ENCODE measurements at regions not wholly inside any gene's neighbourhood (a gene's known extent, or its start where the extent isn't known, plus 50 kb on each side); places are given as distances from the start of the nearest gene placed in this dataset.

DNA sequence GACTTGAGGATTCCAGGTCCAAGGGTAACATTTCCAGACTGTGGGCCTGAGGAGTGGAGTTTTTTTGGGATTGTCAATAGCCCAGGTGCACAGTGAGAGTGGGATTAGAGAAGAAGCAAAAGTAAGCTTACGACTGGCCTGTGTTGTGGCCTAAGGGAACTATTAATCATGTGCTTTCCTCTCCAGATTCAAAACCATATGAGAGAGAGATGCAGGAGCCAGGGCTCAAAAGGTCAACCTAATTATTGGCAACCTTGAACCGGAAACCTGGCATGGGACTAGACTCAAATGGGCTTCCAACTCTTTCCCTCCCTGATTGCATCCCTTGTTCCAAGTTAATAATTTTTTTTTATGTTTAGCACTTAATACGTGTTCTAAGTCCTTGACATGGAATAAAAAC lies 242.1 kb upstream of the THRB start:
- no peak for TF ChIP-seq POLR2A (IDR thresholded peaks at IDR 0.05)
- TF ChIP-seq, protein P1, sequence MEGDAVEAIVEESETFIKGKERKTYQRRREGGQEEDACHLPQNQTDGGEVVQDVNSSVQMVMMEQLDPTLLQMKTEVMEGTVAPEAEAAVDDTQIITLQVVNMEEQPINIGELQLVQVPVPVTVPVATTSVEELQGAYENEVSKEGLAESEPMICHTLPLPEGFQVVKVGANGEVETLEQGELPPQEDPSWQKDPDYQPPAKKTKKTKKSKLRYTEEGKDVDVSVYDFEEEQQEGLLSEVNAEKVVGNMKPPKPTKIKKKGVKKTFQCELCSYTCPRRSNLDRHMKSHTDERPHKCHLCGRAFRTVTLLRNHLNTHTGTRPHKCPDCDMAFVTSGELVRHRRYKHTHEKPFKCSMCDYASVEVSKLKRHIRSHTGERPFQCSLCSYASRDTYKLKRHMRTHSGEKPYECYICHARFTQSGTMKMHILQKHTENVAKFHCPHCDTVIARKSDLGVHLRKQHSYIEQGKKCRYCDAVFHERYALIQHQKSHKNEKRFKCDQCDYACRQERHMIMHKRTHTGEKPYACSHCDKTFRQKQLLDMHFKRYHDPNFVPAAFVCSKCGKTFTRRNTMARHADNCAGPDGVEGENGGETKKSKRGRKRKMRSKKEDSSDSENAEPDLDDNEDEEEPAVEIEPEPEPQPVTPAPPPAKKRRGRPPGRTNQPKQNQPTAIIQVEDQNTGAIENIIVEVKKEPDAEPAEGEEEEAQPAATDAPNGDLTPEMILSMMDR (IDR thresholded peaks at IDR 0.05): no peak
